Hematopoietic multipotent progenitor cell (in vitro differentiated cells): ENCODE measurements at regions not wholly inside any gene's neighbourhood (a gene's known extent, or its start where the extent isn't known, plus 50 kb on each side); places are given as distances from the start of the nearest gene placed in this dataset.

Experiments used
- DNase-seq, 3 donors: peaks; one replicate each; pipeline ENCODE4 v3.0.0-alpha.2; 2011 to 2015; ENCODE audit warnings: low read depth in 2 of 3, low spot score in 2 of 3

DNA sequence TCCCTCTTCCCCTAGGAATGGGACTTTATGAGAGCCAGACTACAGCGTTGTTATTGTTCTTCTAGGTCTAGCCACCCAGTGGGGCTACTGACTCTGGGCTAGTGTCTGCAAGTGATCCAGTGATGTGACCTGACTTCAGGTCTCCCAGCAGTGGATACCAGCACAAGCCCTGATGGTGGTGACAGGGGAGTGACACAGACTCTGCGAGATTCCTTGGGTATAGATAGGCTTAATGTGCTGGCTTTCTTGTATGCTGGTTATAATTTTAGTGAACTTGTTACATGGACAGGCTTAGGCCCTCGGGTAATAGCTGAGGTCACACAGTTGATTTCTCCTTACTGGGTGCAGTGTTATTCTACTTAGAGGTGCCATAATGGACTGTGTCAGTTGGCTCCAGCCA, 106.9 kb downstream of the TBC1D30 start:
- DNase-seq, result no peak

DNA sequence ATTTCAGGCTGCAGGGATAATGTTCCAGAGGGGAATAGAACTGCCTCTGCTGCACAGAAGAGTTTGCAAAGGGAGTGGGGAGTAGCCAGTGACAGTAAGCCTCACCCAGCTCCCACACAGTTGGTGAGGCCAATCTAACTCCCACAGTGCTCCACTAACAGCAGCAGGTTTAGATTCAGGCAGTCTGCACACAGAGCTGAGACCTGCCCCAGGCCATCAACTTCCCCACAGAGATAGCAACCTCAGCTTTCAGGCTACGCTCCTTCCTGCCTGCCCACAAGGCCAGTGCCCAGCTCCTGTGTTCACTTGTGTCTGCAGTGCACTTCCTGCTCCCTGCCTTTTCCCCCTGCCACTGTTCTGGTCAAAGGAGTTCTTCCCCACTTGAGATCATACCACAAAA, 107.5 kb downstream of the TBC1D30 start:
- DNase-seq, result no peak

DNA sequence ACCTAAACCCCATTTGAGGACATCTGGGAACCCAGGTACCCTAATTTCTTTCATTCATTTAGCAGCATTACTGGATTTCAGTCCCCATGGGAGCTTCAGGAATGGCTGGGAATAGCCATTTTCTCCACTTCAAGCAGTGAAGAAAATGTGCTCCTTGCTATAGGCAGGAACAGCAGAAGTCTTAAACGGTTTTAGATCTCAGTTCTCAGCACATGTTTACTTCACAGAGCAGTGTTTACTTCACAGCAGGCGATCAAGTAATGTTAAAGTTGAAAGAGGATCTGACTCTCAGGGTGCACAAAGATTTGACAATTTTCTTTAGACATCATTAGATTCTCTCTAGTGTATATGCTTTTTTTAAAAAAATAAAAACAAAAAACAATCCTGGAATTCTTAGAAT, 109.3 kb downstream of the TBC1D30 start:
- no peak for DNase-seq

GRCh38 chr12:64937452-64937851, 113.0 kb downstream of the TBC1D30 start:
- no peak for DNase-seq

DNA sequence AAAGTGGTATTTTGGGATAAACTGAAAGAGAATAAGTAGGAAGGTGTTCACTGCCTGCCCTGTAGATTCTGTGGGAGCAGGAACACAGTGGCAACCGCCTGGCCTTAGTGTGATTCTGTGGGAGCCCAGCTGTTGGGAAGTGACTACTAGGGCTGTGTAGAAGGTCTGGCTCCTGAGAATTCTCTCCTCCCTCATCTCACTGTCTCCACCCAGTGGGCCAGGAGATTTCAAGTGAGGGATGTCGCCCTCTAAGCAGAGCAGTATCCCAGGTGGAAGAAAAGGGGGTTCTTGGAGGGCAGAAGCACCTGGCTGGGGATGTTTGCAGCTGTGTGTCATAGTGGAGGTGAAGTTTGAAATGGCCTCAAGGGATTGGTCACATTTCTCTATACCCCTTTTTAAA, 113.7 kb downstream of the TBC1D30 start:
- DNase-seq, result no peak

DNA sequence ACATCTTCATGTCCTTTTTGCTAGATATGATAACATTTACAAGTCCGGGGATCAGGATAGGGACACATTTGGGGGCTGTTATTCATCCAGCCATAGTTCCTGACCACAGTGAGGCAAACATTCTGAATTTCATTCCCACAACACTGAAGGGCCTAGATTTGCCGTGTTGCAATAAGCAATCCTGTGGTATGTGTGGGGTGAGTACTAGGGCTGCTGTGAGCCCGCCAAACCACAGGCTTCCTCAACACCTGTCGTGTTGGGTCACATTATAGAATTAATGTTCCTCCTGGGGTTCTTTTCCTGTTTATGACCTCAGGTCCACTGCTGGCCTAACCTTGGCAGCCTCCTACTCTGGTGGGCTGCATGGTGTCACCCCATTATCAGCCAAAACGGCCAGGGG, 119.2 kb downstream of the TBC1D30 start:
- peak in 2 of 3 donors; percentile 61 to 82 for DNase-seq

- no peak for DNase-seq
These were observed 120.5 kb downstream of the TBC1D30 start for GRCh38 chr12:64944966-64945365.

- DNase-seq, result no peak
These were observed 121.8 kb downstream of the TBC1D30 start for GRCh38 chr12:64946132-64946829.

- no peak for DNase-seq
These were observed 126.4 kb downstream of the TBC1D30 start for GRCh38 chr12:64950711-64951298.

DNA sequence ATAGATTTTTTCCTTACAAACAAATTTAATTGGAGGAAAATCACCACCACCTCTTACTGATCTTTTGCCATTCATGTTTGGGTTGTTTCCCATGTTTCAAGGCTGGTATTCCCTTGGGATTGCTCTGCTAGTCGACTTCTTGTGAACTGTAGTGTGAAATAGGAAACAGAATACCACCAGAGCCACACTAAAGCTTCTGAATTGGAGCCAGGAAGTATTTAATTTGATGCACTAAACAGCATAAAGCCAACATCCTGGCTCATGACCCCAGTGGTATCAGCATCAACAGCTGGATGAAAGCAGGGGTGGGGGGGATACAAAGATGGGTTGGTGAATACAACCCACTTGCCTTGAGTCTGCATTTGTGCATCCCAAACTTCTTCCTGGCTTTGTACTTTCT, 127.5 kb downstream of the TBC1D30 start:
- DNase-seq, result no peak

DNA sequence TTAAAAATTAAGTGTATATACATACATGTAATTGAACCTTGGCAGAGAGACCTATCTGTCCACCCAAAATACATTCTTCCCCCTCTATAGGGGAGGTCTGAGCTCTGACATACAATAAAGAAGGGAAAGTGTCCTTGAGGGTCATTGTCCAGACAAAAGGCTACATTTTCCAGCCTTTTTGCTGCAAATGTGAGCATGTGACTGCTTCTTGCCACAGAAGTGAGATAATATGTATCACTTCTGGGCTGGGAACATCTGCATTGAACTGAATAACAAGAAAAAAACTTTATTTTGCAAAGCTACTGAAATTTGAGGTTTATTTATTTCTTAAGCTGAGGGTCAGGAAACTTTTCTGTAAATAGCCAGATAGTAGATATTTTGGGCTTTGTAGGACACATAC, 131.3 kb downstream of the TBC1D30 start:
- DNase-seq, result no peak

GRCh38 chr12:64965920-64966319, 141.5 kb downstream of the TBC1D30 start:
- no peak for DNase-seq

GRCh38 chr12:64968989-64969819, 144.8 kb downstream of the TBC1D30 start:
- DNase-seq, result no peak

DNA sequence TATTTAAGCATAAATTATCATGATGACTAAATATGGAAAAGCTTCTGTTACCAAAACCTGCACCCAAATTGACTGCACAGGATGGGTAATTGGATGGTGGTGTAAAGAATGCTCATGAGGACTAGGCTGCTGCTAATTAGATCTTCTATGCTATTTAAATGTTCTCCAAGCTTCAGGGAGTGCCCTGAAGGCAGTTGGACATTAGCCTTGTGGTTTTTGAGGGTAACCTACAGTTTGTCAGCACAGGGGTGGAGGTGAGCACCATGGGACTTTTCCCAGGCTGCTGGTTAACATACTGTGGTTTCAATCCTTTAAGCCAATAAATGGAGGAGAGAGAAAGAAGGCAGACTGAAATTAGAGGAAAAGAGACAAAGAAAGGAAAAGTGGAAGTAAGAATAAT, 145.0 kb downstream of the WIF1 start:
- no peak for DNase-seq

- no peak for DNase-seq
These were observed 137.3 kb downstream of the WIF1 start for GRCh38 chr12:64983771-64984278.

DNA sequence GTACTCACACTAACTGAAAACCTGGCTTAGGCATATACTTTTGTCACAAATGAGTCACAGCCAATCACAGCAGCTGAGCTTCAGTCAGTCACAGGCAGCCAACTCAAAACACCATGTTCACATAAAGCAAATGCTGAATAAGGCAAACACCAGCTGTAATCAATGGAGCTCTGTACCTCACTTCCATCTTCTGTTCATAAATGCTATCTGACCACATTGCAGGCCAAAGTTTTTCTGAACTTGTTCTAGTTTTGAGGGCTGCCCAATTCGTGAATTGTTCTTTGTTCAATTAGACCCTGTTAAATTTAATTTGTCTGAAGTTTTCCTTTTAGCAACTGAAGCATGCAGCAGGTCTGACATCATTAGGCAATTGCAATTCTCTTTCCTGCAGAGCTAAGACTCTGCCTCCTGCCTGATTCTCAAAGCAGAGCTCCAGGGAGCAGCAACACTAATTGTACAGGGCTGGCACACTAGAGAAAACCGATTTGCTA, 129.9 kb downstream of the WIF1 start:
- no peak for DNase-seq

DNA sequence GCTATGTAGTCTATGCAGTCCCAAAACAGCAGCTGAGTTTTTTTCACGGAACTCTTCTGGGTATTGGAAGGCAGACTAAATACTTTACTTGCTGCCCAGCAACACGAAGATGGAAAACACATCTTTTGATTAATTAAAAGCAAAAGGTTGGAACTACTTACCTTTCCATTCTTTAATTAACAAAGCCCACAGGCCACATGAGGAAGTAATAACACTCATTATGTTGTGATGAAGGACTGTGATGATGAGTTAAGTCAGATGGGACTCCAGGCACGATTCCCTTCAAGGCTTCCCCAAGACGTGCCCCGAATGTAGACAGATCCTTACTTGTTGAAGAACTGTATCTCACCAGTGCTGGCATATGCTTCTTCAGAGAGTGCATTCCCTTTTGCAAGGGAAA, 129.0 kb downstream of the WIF1 start:
- no peak for DNase-seq

GRCh38 chr12:64992641-64993040, 128.5 kb downstream of the WIF1 start:
- no peak for DNase-seq

GRCh38 chr12:64993461-64993860, 127.6 kb downstream of the WIF1 start:
- DNase-seq, result no peak

GRCh38 chr12:64995816-64996215, 125.3 kb downstream of the WIF1 start:
- DNase-seq, result no peak

- DNase-seq, result no peak
These were observed 123.2 kb downstream of the WIF1 start for GRCh38 chr12:64997858-64998257.
